Ishikawa (cell line): ENCODE measurements at regions not wholly inside any gene's neighbourhood (a gene's known extent, or its start where the extent isn't known, plus 50 kb on each side); places are given as distances from the start of the nearest gene placed in this dataset.

ENCODE experiments used
- CEBPB ChIP-seq: IDR thresholded peaks from 2 replicates; pipeline ENCODE4 v1.6.1; 2012
- CREB1 ChIP-seq: IDR thresholded peaks from 2 replicates; pipeline ENCODE4 v1.6.1; 2012; ENCODE audit warnings: low read depth
- EGR1 ChIP-seq: IDR thresholded peaks from 2 replicates; pipeline ENCODE4 v1.6.1; 2012
- EP300 ChIP-seq: IDR thresholded peaks from 2 replicates; pipeline ENCODE4 v1.6.1; 2012; ENCODE audit warnings: borderline replicate concordance
- FOXM1 ChIP-seq: IDR thresholded peaks from 2 replicates; pipeline ENCODE4 v1.6.1; 2012; ENCODE audit warnings: low read depth, borderline replicate concordance
- MAX ChIP-seq: IDR thresholded peaks from 2 replicates; pipeline ENCODE4 v1.6.1; 2012
- NFIC ChIP-seq: IDR thresholded peaks from 2 replicates; pipeline ENCODE4 v1.6.1; 2012
- RAD21 ChIP-seq: IDR thresholded peaks from 2 replicates; pipeline ENCODE4 v1.6.1; 2012; ENCODE audit warnings: low read depth
- REST ChIP-seq: IDR thresholded peaks from 2 replicates; pipeline ENCODE4 v1.6.1; 2012; ENCODE audit warnings: low read depth, mild to moderate bottlenecking
- TAF1 ChIP-seq: IDR thresholded peaks from 2 replicates; pipeline ENCODE4 v1.6.1; 2012; ENCODE audit warnings: low read depth, mild to moderate bottlenecking
- TCF12 ChIP-seq: IDR thresholded peaks from 2 replicates; pipeline ENCODE4 v1.6.1; 2012; ENCODE audit warnings: low read depth
- TEAD4 ChIP-seq: IDR thresholded peaks from 2 replicates; pipeline ENCODE4 v1.6.1; 2012
- USF1 ChIP-seq: IDR thresholded peaks from 2 replicates; pipeline ENCODE4 v1.6.1; 2012
- YY1 ChIP-seq: IDR thresholded peaks from 2 replicates; pipeline ENCODE4 v1.6.1; 2012; ENCODE audit warnings: low read depth
- ZBTB7A ChIP-seq: IDR thresholded peaks from 2 replicates; pipeline ENCODE4 v1.6.1; 2012; ENCODE audit warnings: low read depth

GRCh38 chr4:170940043-170940724, 850.4 kb upstream of the AADAT start:
- TF ChIP-seq USF1 (no peak), TEAD4 (no peak), CREB1 (no peak), ZBTB7A (no peak), FOXM1 (no peak), EGR1 (no peak), MAX (no peak), TAF1 (no peak), EP300 (no peak)

DNA sequence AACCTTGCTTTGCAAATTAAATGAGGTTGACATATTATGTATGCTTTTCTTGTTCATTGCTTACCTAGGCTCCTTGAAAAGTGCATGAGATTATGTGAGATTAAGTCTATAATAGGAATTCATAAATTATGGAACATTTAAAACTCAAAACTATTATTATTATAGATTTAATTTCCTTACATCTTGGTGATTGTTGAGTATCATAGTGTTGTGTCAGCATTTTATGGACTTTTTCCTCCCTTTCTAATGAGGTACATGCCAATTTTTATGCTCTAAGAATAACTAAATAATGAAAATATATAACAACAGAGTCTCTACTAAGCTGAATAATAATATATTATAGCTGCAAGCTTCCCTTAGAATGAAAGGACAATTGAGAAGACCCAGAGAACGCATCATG, 848.8 kb upstream of the AADAT start:
- no peak for TF ChIP-seq FOXM1
- no peak for TF ChIP-seq TEAD4
- no peak for TF ChIP-seq REST
- TF ChIP-seq USF1, result no peak
- TF ChIP-seq MAX, result no peak
- TF ChIP-seq TCF12, result no peak
- TF ChIP-seq YY1, result no peak
- TF ChIP-seq CREB1, result no peak
- no peak for TF ChIP-seq CEBPB
- no peak for TF ChIP-seq TAF1
- no peak for TF ChIP-seq RAD21
- no peak for TF ChIP-seq ZBTB7A
- TF ChIP-seq EP300, result no peak
- no peak for TF ChIP-seq EGR1
- no peak for TF ChIP-seq NFIC

GRCh38 chr4:170931321-170931720, 841.6 kb upstream of the AADAT start:
- TF ChIP-seq TAF1 (no peak), YY1 (no peak), EGR1 (no peak), NFIC (no peak), REST (no peak)

DNA sequence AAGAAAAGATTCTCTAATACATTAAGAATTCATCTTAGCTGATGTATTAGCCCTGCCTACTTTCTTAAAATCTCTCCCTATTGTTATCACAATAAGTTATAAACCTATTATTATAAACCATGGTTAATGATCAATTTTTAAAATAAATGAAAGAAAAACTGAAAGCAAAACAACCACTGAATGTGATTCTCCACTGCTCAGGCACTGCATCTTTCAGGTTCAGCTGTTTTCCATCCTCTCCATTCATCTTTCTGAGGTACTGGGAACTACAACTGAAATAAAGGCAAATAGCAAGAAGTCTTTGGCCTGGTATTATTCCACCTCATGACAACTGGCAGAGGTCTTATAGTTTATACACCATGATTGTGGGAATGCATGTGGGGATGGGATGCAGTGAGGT, 798.9 kb upstream of the AADAT start:
- TF ChIP-seq NFIC, result no peak
- TF ChIP-seq MAX, result no peak
- no peak for TF ChIP-seq REST
- TF ChIP-seq RAD21, result no peak
- TF ChIP-seq TCF12, result no peak
- no peak for TF ChIP-seq USF1
- no peak for TF ChIP-seq CEBPB
- no peak for TF ChIP-seq TEAD4
- TF ChIP-seq YY1, result no peak
- TF ChIP-seq EP300, result no peak
- no peak for TF ChIP-seq TAF1
- no peak for TF ChIP-seq FOXM1
- TF ChIP-seq CREB1, result no peak
